GM12875 (cell line): ENCODE measurements at regions not wholly inside any gene's neighbourhood (a gene's known extent, or its start where the extent isn't known, plus 50 kb on each side); places are given as distances from the start of the nearest gene placed in this dataset.
"Not testable (repeated sequence)": the region's sequence is repeated elsewhere in the genome, so short reads cannot be mapped to it uniquely, and the experiment has no call there.

Experiments
- H3K4me3 ChIP-seq: one replicate; pipeline ENCODE4 v1.5.1; 2011; ENCODE audit warnings: low read depth, low read length, control low read depth
- TF ChIP-seq, protein P1 (sequence below): IDR thresholded peaks from 2 replicates; pipeline ENCODE4 v1.5.1; 2011; ENCODE audit warnings: low read depth, mild to moderate bottlenecking, control low read depth, inconsistent platforms, low read length, moderate library complexity, borderline replicate concordance; ENCODE audit not compliant: insufficient read depth

DNA sequence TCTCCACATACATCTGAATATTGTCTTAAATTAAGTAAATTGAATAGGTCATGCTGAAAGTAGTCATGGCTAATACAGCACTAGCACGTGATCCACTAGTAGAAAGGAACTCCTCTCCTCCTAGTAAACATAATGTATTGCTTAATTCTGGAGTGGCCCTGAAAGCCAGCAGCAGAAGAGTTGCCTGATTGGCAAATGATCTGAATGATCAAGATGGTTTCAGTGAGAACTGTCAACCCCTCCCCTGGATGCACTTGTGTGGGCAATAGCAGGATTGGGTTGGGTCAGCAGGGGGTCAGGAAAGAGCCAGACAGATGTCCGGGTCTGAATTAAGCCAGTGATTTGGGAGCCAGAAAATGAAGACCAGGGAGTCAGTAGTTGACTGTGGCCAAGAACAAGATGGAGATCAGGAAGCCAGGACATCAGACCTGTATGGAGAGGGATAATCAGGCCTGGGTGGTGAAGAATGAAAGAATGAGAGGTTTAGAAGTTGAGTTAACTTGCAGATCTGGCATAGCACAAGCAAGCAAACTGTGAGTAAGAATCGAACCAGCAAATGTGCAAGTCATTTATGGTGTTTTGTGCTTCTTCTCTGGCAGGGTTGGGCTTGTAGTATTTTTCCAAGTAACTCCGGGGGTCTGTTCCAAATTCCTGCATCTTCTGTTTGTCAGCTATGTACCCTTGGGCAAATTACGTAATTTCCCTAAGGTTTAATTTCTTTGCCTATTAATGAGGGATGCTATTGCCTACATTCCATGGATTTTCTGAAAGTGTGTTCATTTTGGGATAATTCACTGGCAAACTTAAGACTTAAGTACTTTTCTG lies 304.9 kb downstream of the CD109 start:
- H3K4me3 ChIP-seq = no peak overlapping the region
- TF ChIP-seq, protein P1, sequence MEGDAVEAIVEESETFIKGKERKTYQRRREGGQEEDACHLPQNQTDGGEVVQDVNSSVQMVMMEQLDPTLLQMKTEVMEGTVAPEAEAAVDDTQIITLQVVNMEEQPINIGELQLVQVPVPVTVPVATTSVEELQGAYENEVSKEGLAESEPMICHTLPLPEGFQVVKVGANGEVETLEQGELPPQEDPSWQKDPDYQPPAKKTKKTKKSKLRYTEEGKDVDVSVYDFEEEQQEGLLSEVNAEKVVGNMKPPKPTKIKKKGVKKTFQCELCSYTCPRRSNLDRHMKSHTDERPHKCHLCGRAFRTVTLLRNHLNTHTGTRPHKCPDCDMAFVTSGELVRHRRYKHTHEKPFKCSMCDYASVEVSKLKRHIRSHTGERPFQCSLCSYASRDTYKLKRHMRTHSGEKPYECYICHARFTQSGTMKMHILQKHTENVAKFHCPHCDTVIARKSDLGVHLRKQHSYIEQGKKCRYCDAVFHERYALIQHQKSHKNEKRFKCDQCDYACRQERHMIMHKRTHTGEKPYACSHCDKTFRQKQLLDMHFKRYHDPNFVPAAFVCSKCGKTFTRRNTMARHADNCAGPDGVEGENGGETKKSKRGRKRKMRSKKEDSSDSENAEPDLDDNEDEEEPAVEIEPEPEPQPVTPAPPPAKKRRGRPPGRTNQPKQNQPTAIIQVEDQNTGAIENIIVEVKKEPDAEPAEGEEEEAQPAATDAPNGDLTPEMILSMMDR = no peak

DNA sequence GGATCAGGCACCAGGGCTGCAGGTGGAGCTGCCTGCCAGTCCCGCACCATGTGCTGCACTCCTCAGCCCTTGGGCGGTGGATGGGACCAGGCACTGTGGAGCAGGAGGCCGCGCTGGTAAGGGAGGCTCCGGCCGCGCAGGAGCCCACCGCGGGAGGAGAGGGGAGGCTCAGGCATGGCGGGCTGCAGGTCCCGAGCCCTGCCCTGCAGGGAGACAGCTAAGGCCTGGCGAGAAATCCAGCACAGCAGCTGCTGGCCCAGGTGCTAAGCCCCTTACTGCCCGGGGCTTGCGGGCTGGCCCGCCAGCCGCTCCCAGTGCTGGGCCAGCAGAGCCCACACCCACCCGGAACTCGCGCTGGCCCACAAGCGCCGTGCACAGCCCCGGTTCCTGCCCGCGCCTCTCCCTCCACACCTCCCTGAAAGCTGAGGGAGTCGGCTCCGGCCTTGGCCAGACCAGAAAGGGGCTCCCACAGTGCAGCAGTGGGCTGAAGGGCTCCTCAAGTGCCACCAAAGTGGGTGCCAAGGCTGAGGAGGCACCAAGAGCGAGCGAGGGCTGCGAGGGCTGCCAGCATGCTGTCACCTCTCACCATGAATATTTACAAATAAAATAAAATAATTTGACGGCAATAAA lies 294.7 kb downstream of the CD109 start:
- H3K4me3 ChIP-seq = not testable (repeated sequence)

DNA sequence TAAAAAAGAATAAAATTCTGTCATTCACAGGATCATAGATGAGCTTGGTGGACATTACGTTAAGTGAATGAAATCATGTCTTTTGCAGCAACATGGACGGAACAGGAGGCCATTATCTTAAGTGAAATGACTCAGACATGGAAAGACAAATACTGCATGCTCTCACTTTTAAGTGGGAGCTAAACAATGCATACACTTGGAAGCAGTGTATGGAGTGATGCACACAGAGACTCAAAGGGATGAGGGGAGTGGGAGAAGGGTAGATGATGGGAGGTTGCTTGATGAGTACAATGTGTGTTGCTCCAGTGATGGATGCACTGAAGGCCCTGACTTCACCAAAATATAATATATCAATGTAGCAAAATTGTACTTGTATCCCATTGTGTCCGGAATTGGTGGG lies 293.4 kb downstream of the CD109 start:
- H3K4me3 ChIP-seq = no peak overlapping the region
- TF ChIP-seq, protein P1 = no peak

DNA sequence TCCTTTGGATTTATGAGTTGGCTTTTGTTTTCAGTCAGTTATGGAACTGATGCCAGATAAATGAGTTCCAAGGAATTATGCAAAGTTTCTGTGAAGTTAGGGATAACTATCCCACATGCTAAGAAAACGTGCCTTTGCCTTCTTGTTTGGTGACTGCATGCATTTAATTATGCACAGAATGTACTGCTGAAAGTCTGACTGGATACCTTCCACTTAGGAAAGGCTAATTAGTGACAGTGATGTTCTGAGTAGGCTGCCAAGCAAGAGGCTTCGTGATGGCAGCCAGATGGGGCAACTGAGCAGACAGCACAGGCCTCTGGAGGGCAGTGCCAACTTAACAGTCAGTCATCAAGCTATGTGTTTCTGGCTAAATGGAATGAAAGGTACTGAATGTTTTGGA lies 289.9 kb downstream of the CD109 start:
- no peak overlapping the region for H3K4me3 ChIP-seq
- TF ChIP-seq, protein P1 = no peak

DNA sequence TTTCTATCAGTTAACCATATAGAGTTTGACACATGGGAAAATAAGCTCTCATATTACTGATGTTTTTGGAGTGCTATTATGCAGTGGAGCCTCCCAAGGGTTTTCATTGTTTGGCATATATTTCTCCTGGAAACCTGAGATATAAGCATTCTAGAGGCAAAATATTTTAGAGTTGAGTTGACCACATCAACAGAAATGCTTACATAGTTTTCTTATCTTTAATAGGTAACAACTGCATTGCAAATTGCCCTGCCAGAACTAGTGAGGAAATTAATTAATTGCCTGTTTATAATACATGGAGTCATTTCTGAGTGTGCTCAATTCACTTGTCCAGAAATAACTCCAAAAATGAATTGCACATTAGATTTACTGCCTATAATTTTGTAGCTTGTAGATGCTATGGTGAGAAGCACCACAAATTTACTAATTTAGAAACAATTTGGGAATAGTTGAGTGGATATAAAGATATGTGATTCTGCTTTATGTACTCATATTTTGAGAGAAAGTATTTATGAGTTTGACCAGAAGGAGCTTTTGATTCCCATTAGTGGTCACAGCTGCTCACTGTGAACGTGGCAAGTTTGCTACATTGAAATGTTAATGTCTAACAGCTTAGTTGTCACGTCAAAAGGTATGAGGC lies 288.7 kb downstream of the CD109 start:
- H3K4me3 ChIP-seq = no peak overlapping the region
- TF ChIP-seq, protein P1 = no peak

DNA sequence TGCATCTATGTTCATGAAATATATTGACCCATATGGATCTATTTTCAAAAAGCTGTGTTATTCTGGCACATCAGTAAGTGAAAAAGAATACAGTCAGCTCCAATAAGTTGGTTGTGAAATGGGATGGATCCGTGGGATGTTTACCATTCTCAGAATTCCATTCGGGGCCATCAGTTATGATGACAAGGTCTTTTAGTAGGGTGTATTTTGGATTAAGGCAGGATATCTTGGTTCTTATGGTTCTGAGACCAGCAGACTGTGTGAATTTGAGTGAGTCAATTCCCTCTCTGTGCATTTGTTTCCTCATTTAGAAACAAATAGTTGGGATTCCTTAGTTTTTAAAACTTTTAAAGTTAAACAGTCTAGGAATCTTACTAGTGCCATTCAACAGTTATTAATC lies 287.4 kb downstream of the CD109 start:
- TF ChIP-seq, protein P1 = no peak
- H3K4me3 ChIP-seq = no peak overlapping the region

DNA sequence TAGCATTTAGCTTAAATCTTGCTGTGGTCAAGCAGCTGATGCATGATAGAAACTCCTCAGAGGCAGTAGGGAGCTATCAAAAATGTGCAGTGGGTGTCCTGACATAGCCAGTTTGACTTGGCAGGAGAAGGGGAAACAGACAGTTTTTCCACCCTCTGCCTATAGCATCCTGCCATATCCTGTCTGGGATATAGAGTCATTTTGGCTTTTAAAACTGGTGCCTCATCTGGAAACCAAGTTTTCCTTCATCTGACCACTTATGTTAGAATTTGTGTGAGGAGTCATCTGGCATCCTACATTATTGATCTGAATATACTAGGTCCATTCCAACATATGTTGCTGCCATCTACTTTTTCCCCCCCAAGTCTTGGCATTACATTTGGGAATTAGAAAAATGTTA lies 284.1 kb downstream of the CD109 start:
- no peak overlapping the region for H3K4me3 ChIP-seq
- TF ChIP-seq, protein P1 = no peak
